AG10803 (cell line): ENCODE measurements at regions not wholly inside any gene's neighbourhood (a gene's known extent, or its start where the extent isn't known, plus 50 kb on each side); places are given as distances from the start of the nearest gene placed in this dataset.

Experiments
- DNase-seq: peaks from one replicate; pipeline ENCODE4 v3.0.0; 2010; ENCODE audit warnings: low read depth
- H3K4me3 ChIP-seq: 2 replicates; pipeline ENCODE4 v1.5.1; 2011; ENCODE audit warnings: mild to moderate bottlenecking, low read length, control low read depth
- TF ChIP-seq, protein P1 (sequence below): conservative IDR thresholded peaks from 2 replicates; pipeline ENCODE4 v1.5.1; 2011; ENCODE audit warnings: mild to moderate bottlenecking, low read length, control low read depth, inconsistent platforms

DNA sequence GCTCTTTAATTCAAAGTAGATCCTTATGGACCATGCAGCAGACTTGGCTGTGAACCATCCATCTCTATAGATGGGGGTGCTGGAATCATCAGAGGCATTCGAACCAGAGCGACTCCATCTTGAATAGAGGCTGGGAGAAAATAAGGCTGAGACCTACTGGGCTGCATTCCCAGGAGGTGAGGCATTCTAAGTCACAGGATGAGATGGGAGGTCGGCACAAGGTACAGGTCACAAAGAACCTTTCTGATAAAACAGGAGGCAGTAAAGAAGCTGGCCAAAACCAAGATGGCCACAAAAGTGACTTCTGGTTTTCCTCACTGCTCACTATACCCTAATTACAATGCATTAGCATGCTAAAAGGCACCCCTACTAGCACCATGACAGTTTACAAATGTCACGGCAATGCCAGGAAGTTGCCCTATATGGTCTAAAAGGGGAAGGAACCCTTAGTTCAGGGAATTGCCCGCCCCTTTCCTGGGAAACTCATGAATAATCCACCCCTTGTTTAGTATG is 89.2 kb upstream of the BRD7 start:
- DNase-seq: no peak
- TF ChIP-seq, protein P1, sequence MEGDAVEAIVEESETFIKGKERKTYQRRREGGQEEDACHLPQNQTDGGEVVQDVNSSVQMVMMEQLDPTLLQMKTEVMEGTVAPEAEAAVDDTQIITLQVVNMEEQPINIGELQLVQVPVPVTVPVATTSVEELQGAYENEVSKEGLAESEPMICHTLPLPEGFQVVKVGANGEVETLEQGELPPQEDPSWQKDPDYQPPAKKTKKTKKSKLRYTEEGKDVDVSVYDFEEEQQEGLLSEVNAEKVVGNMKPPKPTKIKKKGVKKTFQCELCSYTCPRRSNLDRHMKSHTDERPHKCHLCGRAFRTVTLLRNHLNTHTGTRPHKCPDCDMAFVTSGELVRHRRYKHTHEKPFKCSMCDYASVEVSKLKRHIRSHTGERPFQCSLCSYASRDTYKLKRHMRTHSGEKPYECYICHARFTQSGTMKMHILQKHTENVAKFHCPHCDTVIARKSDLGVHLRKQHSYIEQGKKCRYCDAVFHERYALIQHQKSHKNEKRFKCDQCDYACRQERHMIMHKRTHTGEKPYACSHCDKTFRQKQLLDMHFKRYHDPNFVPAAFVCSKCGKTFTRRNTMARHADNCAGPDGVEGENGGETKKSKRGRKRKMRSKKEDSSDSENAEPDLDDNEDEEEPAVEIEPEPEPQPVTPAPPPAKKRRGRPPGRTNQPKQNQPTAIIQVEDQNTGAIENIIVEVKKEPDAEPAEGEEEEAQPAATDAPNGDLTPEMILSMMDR: no peak
- no peak overlapping the region for H3K4me3 ChIP-seq

DNA sequence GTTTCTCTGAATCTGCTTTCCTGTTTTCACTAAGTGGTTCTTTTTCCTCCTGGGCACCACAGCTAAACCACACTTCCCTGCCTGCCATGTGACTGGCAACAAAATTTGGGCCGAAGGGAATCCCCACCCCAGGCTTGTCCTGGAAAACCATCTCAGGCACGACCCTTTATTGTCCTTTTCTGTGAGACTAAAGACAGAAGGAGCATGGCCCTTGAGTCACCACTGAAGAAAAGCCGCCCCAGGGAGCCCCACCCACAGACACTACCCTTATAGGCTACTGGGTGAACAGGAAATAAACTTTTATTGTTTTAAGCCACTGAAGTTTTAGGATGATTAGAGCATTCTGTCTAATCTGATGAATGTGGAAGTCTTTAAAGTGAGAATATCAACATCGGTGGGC is 88.6 kb upstream of the BRD7 start:
- no peak overlapping the region for H3K4me3 ChIP-seq
- TF ChIP-seq, protein P1: no peak
- no peak for DNase-seq

DNA sequence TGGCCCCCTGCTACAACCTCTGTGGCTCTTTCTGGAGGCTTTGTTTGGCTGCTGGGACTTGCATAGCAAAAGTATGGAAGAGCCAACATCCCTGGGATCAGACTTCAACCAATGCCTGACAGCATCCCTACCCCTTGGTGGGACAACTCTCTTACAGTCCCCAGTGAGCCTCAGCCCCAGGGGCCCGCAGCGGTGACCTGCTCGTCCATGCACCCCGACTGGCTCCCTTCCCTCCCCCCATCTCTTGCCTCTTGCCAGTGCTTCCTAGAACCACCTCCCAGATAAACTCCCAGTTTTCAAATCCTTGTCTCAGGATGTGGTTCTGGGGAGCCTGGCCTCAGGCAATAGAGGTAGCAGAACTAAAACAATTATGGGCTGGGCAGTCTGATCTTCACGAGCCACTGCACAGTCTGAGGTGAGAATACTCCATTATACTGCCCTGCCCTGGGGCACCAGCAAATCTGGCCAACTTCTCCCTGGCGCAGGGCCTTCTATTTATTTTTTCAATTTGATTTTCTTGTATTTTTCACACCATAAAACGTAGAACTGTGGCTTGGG is 86.6 kb upstream of the BRD7 start:
- no peak overlapping the region for H3K4me3 ChIP-seq
- TF ChIP-seq, protein P1: no peak
- no peak for DNase-seq

DNA sequence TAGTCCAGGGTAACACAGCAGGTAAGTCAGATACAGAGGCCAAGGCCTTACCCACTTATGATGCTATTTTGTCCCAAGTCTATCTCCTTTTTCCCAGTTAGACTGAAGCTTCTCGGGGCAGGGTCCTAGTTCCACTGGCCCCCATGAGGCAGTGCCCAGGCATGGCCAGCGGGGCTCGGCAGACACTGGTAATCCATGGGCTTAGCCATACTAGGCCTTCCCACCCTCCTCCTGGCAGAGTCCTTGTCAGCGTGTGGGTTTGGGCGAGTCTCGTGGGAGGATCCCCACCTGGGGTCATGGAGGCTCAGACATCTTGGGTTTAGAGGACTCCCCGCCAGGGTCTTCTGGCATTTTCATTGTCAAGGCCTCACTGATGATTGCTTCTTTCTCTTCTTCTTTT is 84.7 kb upstream of the BRD7 start:
- DNase-seq: no peak
- H3K4me3 ChIP-seq: no peak overlapping the region
- TF ChIP-seq, protein P1: no peak

DNA sequence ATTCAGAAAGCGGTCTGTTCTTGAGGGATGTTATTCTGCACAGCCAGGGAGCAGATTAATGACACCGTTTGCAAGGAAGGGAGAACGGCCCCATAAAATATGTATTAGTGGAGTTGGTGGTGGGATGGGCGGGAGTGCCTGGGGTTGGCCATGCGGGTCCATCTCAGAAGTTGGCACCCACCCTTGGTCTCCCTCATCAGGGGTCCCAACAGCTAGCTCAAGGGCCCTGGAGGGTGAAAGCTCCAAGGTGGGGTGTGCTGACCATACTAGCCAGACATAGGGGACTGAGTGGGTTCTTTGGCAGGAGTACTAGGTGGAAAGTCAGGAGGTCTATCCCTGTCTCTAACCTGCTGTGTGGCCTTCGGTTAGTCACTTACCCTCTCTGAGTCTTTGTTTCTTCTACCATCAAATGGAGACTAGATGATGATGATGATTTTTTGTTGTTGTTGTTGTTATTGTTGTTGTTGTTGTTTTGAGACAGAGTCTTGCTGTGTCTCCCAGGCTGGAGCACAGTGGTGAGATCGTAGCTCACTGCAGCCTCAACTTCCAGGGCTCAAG is 83.2 kb upstream of the BRD7 start:
- H3K4me3 ChIP-seq: no peak overlapping the region

DNA sequence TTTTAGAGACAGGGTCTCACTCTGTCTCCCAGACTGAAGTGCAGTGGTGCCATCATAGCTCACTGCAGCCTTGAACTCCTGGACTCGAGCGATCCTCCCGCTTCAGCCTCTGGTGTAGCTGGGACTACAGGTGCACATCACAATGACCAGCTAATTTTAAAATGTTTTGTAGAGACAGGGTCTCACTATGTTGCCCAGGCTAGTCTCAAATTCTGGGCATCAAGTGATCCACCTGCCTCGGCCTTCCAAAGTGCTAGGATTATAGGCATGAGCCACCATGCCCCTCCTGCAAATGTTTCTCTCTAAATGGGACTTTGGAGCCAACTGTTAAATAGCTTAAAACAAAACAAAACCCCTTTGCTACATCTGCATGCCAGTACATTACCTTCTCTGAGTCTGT is 82.2 kb upstream of the BRD7 start:
- TF ChIP-seq, protein P1: no peak
- no peak overlapping the region for H3K4me3 ChIP-seq
- DNase-seq: no peak

More for the DNA sequence above, 83.2 kb upstream of the BRD7 start:
- TF ChIP-seq, protein P1: no peak
- no peak for DNase-seq

DNA sequence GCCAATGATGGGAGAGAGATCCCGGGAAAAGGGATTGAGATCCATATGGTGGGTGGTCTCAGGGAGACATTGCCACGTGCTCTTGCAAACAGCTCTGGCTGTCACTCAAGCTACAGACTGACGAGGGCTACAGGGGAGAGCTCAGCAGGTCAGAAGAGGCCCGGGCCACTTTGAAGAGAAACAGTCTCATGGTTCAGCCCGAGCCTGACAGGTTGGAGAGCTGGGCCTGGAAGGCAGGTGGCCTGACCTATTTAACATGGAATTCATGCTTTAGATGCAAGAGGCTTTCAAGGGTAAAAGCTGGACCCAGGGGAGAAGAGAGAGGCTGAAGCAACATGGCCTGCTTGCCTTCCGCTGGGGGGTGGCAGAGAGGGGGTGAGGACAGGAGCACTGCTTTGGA is 81.0 kb upstream of the BRD7 start:
- H3K4me3 ChIP-seq: no peak overlapping the region
- TF ChIP-seq, protein P1: no peak
- no peak for DNase-seq
